Ovary (tissue), 7 donors: ENCODE measurements at regions not wholly inside any gene's neighbourhood (a gene's known extent, or its start where the extent isn't known, plus 50 kb on each side); places are given as distances from the start of the nearest gene placed in this dataset.

ENCODE experiments used
- DNase-seq, 5 donors: peaks; one replicate each; pipeline ENCODE4 v3.0.0-alpha.2; 2019 to 2020
- H3K27ac ChIP-seq, 2 donors: fragments of 200-600 bp; one replicate each; pipeline versions ENCODE4 v1.5.1 to v1.8.0; 2019 to 2022
- H3K27me3 ChIP-seq: fragments of 200-600 bp; one replicate; pipeline ENCODE4 v1.8.0; 2022
- H3K36me3 ChIP-seq: fragments of 200-600 bp; sonication (generic); one replicate; pipeline ENCODE4 v1.5.1; 2019
- H3K4me1 ChIP-seq: one replicate; pipeline ENCODE4 v1.8.1; 2013; ENCODE audit warnings: mild to moderate bottlenecking, moderate library complexity; ENCODE audit not compliant: insufficient read depth
- H3K4me3 ChIP-seq: fragments of 200-600 bp; sonication (generic); one replicate; pipeline ENCODE4 v1.5.1; 2017
- H3K9me3 ChIP-seq, 2 donors: fragments of 200-600 bp in 1 of 2; sonication (generic) in 1 of 2; one replicate each; pipeline versions ENCODE4 v1.5.1 to v1.8.1; 2013 to 2019; ENCODE audit warnings: mild to moderate bottlenecking in 1 of 2, moderate library complexity in 1 of 2
- CTCF ChIP-seq, 3 donors: fragments of 450-650 bp in 2 of 3; fragments of 200-600 bp in 1 of 3; IDR thresholded peaks; one replicate each; pipeline versions ENCODE4 v1.5.1 to v1.8.0; 2016 to 2022; ENCODE audit warnings: antibody characterized with exemption in 3 of 3, mild to moderate bottlenecking in 1 of 3
- EP300 ChIP-seq: sonication (generic); formaldehyde crosslinking; IDR thresholded peaks from one replicate; pipeline ENCODE4 v1.6.1; 2017; ENCODE audit warnings: antibody characterized with exemption
- POLR2A ChIP-seq: fragments of 450-650 bp; IDR thresholded peaks from one replicate; pipeline ENCODE4 v1.6.1; 2017; ENCODE audit warnings: antibody characterized with exemption, mild to moderate bottlenecking, moderate library complexity
- WGBS, 3 donors: extraction: QIAGEN DNeasy Blood & Tissue Kit in 1 of 3; methylation state at CpG; one replicate each; pipeline versions ENCODE4 v1.1.5 to v1.1.7; 2013 to 2017; 5-methylcytosine and 5-hydroxymethylcytosine counted together
- intact Hi-C, 4 donors: fragments of 100-400 bp; cut with DNase I; formaldehyde crosslinking; loops; one replicate each; pipeline versions ENCODE4 v1.11.0 to v1.15.1; 2022 to 2023
- donor health status: DM: no; HTN: no; CAD: no; lungs with moderate emphysema.
- donor health status: DM: no; HTN: no; CAD: no.
- donor health status: Bipolar disorder and iron deficiency.
- donor health status: DM: no; HTN: no; CAD: no.
- donor health status: DM: yes; HTN: yes; CAD: no.

- Histone ChIP-seq H3K36me3 (no peaks in the 10 kb centered on the region), H3K4me3 (no peak overlapping the region), H3K9me3 (no peaks in the 10 kb centered on the region), H3K27me3 (no peaks in the 10 kb centered on the region), H3K4me1 (no peaks in the 10 kb centered on the region), H3K27ac (no peak overlapping the region)
- intact Hi-C loops, result no loop called here
- no peak for DNase-seq
- TF ChIP-seq CTCF (IDR thresholded peaks at IDR 0.05) (no peak), POLR2A (no peak), EP300 (no peak)
- 52 to 68% (median 57%) methylated on average over 14 of the region's 14 CpGs for WGBS, 3 donors
Observed at GRCh38 chr20:37610203-37610798, 82.6 kb upstream of the BLCAP start.

- intact Hi-C loops, result no loop called here
- WGBS, 3 donors, result 77 to 83% (median 80%) methylated on average over 6 of the region's 6 CpGs
- Histone ChIP-seq H3K27ac (no peak overlapping the region), H3K4me1 (no peaks in the 10 kb centered on the region), H3K4me3 (no peak overlapping the region), H3K36me3 (no peaks in the 10 kb centered on the region), H3K9me3 (no peaks in the 10 kb centered on the region), H3K27me3 (no peaks in the 10 kb centered on the region)
- no peak for TF ChIP-seq CTCF (IDR thresholded peaks at IDR 0.05)
- TF ChIP-seq EP300, result no peak
- no peak for TF ChIP-seq POLR2A
- DNase-seq, result no peak
Observed at GRCh38 chr20:37602634-37603033, 75.0 kb upstream of the BLCAP start.

- no peaks in the 10 kb centered on the region for H3K4me1 ChIP-seq
- no peaks in the 10 kb centered on the region for H3K36me3 ChIP-seq
- no peak overlapping the region for H3K27ac ChIP-seq
- no peak for DNase-seq
- no peaks in the 10 kb centered on the region for H3K9me3 ChIP-seq
- WGBS, 3 donors, result 62 to 89% (median 76%) methylated on average over 3 of the region's 3 CpGs
- TF ChIP-seq EP300 (no peak), POLR2A (no peak), CTCF (IDR thresholded peaks at IDR 0.05) (no peak)
- no peak overlapping the region for H3K4me3 ChIP-seq
- intact Hi-C loops, result no loop called here
- no peaks in the 10 kb centered on the region for H3K27me3 ChIP-seq
Observed at GRCh38 chr20:37600486-37600885, 72.8 kb upstream of the BLCAP start.

GRCh38 chr20:37598575-37599342 lies 71.1 kb upstream of the BLCAP start:
- no peak overlapping the region for H3K4me3 ChIP-seq
- no peaks in the 10 kb centered on the region for H3K4me1 ChIP-seq
- H3K27ac ChIP-seq, result no peak overlapping the region
- H3K9me3 ChIP-seq, result no peaks in the 10 kb centered on the region
- intact Hi-C loops, result no loop called here
- 10 to 18% (median 17%) methylated on average over 10 of the region's 10 CpGs for WGBS, 3 donors
- DNase-seq, result no peak
- no peaks in the 10 kb centered on the region for H3K27me3 ChIP-seq
- H3K36me3 ChIP-seq, result no peaks in the 10 kb centered on the region
- TF ChIP-seq POLR2A, result no peak
- TF ChIP-seq CTCF (IDR thresholded peaks at IDR 0.05), result no peak
- no peak for TF ChIP-seq EP300
